ENCODE measurements at regions not wholly inside any gene's neighbourhood (a gene's known extent, or its start where the extent isn't known, plus 50 kb on each side); places are given as distances from the start of the nearest gene placed in this dataset.

GRCh38 chr3:124510290-124510689 lies 220.0 kb upstream of the UMPS start:
- Histone ChIP-seq H3K27ac (no peak overlapping the region), H3K27me3 (ENCODE audit: insufficient read depth, low read depth, severe bottlenecking) (no peaks in the 10 kb centered on the region), H3K36me3 (no peaks in the 10 kb centered on the region), H3K4me3 (ENCODE audit: low read depth, low read length) (no peak overlapping the region), H3K9me3 (ENCODE audit: severe bottlenecking) (no peaks in the 10 kb centered on the region)
- TF ChIP-seq CTCF (IDR thresholded peaks at IDR 0.05; ENCODE audit: low read depth, low read length): no peak
- no peak for DNase-seq

- Histone ChIP-seq H3K27ac (no peak overlapping the region), H3K9me3 (ENCODE audit: severe bottlenecking) (no peaks in the 10 kb centered on the region), H3K27me3 (ENCODE audit: insufficient read depth, low read depth, severe bottlenecking) (no peaks in the 10 kb centered on the region), H3K36me3 (no peaks in the 10 kb centered on the region), H3K4me3 (ENCODE audit: low read depth, low read length) (no peak overlapping the region)
- TF ChIP-seq CTCF (IDR thresholded peaks at IDR 0.05; ENCODE audit: low read depth, low read length): no peak
- no peak for DNase-seq
Measured at GRCh38 chr3:124512881-124513609, 217.2 kb upstream of the UMPS start.

- no peaks in the 10 kb centered on the region for H3K9me3 ChIP-seq (ENCODE audit: severe bottlenecking)
- TF ChIP-seq CTCF (IDR thresholded peaks at IDR 0.05; ENCODE audit: low read depth, low read length): no peak
- H3K36me3 ChIP-seq: no peaks in the 10 kb centered on the region
- no peaks in the 10 kb centered on the region for H3K27me3 ChIP-seq (ENCODE audit: insufficient read depth, low read depth, severe bottlenecking)
- no peak overlapping the region for H3K4me3 ChIP-seq (ENCODE audit: low read depth, low read length)
- no peak overlapping the region for H3K27ac ChIP-seq
- no peak for DNase-seq
Measured at GRCh38 chr3:124513610-124513997, 216.6 kb upstream of the UMPS start.

GRCh38 chr3:124514683-124515082 lies 215.6 kb upstream of the UMPS start:
- no peak for DNase-seq
- no peak for TF ChIP-seq CTCF (IDR thresholded peaks at IDR 0.05; ENCODE audit: low read depth, low read length)

GRCh38 chr3:124516333-124516732 lies 213.9 kb upstream of the UMPS start:
- no peaks in the 10 kb centered on the region for H3K27me3 ChIP-seq (ENCODE audit: insufficient read depth, low read depth, severe bottlenecking)
- TF ChIP-seq CTCF (IDR thresholded peaks at IDR 0.05; ENCODE audit: low read depth, low read length): no peak
- no peaks in the 10 kb centered on the region for H3K9me3 ChIP-seq (ENCODE audit: severe bottlenecking)
- H3K36me3 ChIP-seq: no peaks in the 10 kb centered on the region
- no peak overlapping the region for H3K27ac ChIP-seq
- DNase-seq: no peak
- no peak overlapping the region for H3K4me3 ChIP-seq (ENCODE audit: low read depth, low read length)

More at GRCh38 chr3:124514683-124515082, 215.6 kb upstream of the UMPS start:
- no peaks in the 10 kb centered on the region for H3K9me3 ChIP-seq (ENCODE audit: severe bottlenecking)
- H3K4me3 ChIP-seq (ENCODE audit: low read depth, low read length): no peak overlapping the region
- no peaks in the 10 kb centered on the region for H3K36me3 ChIP-seq
- no peak overlapping the region for H3K27ac ChIP-seq
- no peaks in the 10 kb centered on the region for H3K27me3 ChIP-seq (ENCODE audit: insufficient read depth, low read depth, severe bottlenecking)

- no peak overlapping the region for H3K27ac ChIP-seq
- no peak for DNase-seq
- no peaks in the 10 kb centered on the region for H3K27me3 ChIP-seq (ENCODE audit: insufficient read depth, low read depth, severe bottlenecking)
- no peak for TF ChIP-seq CTCF (IDR thresholded peaks at IDR 0.05; ENCODE audit: low read depth, low read length)
- H3K9me3 ChIP-seq (ENCODE audit: severe bottlenecking): no peaks in the 10 kb centered on the region
- no peaks in the 10 kb centered on the region for H3K36me3 ChIP-seq
- H3K4me3 ChIP-seq (ENCODE audit: low read depth, low read length): no peak overlapping the region
Measured at GRCh38 chr3:124517306-124517705, 212.9 kb upstream of the UMPS start.
